Activated T-cell treated with anti-CD3 and anti-CD28 coated beads, Interleukin-2, amount 50 U/mL, for 72 hours (primary cell): ENCODE measurements at regions not wholly inside any gene's neighbourhood (a gene's known extent, or its start where the extent isn't known, plus 50 kb on each side); places are given as distances from the start of the nearest gene placed in this dataset.
"Not testable (repeated sequence)": the region's sequence is repeated elsewhere in the genome, so short reads cannot be mapped to it uniquely, and the experiment has no call there.

Source experiments
- ATAC-seq, 2 donors: fragments of 150-1000 bp; cut with Tn5 transposase; replicated peaks in 1 of 2; 2 replicates each; pipeline ENCODE4 v1.10.0; 2021; ENCODE audit warnings: moderate library complexity in 2 of 2, mild to moderate bottlenecking in 1 of 2
- DNase-seq, 2 donors: peaks; one replicate each; pipeline ENCODE4 v3.0.0; 2021 to 2022; ENCODE audit warnings: mixed read lengths in 1 of 2
- H3K27ac Mint-ChIP-seq: one replicate; pipeline ENCODE4 v1.8.0; 2022; ENCODE audit warnings: mild to moderate bottlenecking, moderate library complexity, mixed read lengths
- H3K27me3 Mint-ChIP-seq: one replicate; pipeline ENCODE4 v1.8.0; 2022; ENCODE audit warnings: low read depth, mixed read lengths
- H3K36me3 Mint-ChIP-seq, 2 donors: one replicate each; pipeline ENCODE4 v1.8.0; 2022; ENCODE audit warnings: mixed read lengths in 2 of 2, mild to moderate bottlenecking in 1 of 2; ENCODE audit not compliant: insufficient read depth in 2 of 2
- H3K4me1 Mint-ChIP-seq: one replicate; pipeline ENCODE4 v1.8.0; 2022; ENCODE audit warnings: low read depth, mixed read lengths
- H3K4me3 Mint-ChIP-seq, 2 donors: one replicate each; pipeline ENCODE4 v1.8.0; 2022; ENCODE audit warnings: mild to moderate bottlenecking in 2 of 2, mixed read lengths in 2 of 2, moderate library complexity in 2 of 2
- H3K9me3 Mint-ChIP-seq, 2 donors: one replicate each; pipeline ENCODE4 v1.8.0; 2022; ENCODE audit warnings: mixed read lengths in 2 of 2

GRCh38 chr22:10778296-10778814 lies 4749.6 kb upstream of the OR11H1 start:
- ATAC-seq: no peak
- no peak for DNase-seq
- Mint-ChIP-seq H3K4me3 (no peak overlapping the region), H3K4me1 (no peaks in the 10 kb centered on the region), H3K27me3 (no peaks in the 10 kb centered on the region), H3K9me3 (peaks cover 18% of the 10 kb centered on the region in 2 donors), H3K27ac (no peak overlapping the region), H3K36me3 (peaks cover 7 to 24% of the 10 kb centered on the region in 2 donors)

- H3K27ac Mint-ChIP-seq, H3K27me3 Mint-ChIP-seq, DNase-seq, H3K4me1 Mint-ChIP-seq, ATAC-seq, H3K4me3 Mint-ChIP-seq: not testable (repeated sequence)
- peaks cover 17% of the 10 kb centered on the region in 2 donors for H3K9me3 Mint-ChIP-seq
- peaks cover 9 to 25% of the 10 kb centered on the region in 2 donors for H3K36me3 Mint-ChIP-seq
Measured at GRCh38 chr22:10779200-10779599, 4748.8 kb upstream of the OR11H1 start.

- Mint-ChIP-seq H3K9me3 (peaks cover 16 to 19% of the 10 kb centered on the region in 2 donors), H3K27me3 (no peaks in the 10 kb centered on the region), H3K27ac (no peak overlapping the region), H3K36me3 (peaks cover 10 to 25% of the 10 kb centered on the region in 2 donors), H3K4me3 (no peak overlapping the region), H3K4me1 (no peaks in the 10 kb centered on the region)
- ATAC-seq (no peak), DNase-seq (no peak)
Measured at GRCh38 chr22:10780281-10780680, 4747.7 kb upstream of the OR11H1 start.

- ATAC-seq: no peak
- H3K9me3 Mint-ChIP-seq: peaks cover 16 to 19% of the 10 kb centered on the region in 2 donors
- no peak overlapping the region for H3K27ac Mint-ChIP-seq
- H3K4me3 Mint-ChIP-seq: no peak overlapping the region
- no peaks in the 10 kb centered on the region for H3K27me3 Mint-ChIP-seq
- DNase-seq: no peak
- H3K36me3 Mint-ChIP-seq: peaks cover 10 to 25% of the 10 kb centered on the region in 2 donors
- no peaks in the 10 kb centered on the region for H3K4me1 Mint-ChIP-seq
Measured at GRCh38 chr22:10781571-10782403, 4746.2 kb upstream of the OR11H1 start.
